HG02642 (cell line): ENCODE measurements at regions not wholly inside any gene's neighbourhood (a gene's known extent, or its start where the extent isn't known, plus 50 kb on each side); places are given as distances from the start of the nearest gene placed in this dataset.
A peak's percentile ranks its signal among the peaks of the same experiment; 100 is the strongest.
"Not testable (repeated sequence)": the region's sequence is repeated elsewhere in the genome, so short reads cannot be mapped to it uniquely, and the experiment has no call there.

Experiments
- ATAC-seq: cut with Tn5 transposase; IDR thresholded peaks from one replicate; pipeline ENCODE4 v1.9.1; 2021; ENCODE audit warnings: mild to moderate bottlenecking; ENCODE audit not compliant: unreplicated experiment, poor library complexity

- ATAC-seq: no peak
Observed at GRCh38 chr6:122859676-122860075, 70.6 kb downstream of the SMPDL3A start.

- ATAC-seq: no peak
Observed at GRCh38 chr6:122861594-122861993, 72.5 kb downstream of the SMPDL3A start.

DNA sequence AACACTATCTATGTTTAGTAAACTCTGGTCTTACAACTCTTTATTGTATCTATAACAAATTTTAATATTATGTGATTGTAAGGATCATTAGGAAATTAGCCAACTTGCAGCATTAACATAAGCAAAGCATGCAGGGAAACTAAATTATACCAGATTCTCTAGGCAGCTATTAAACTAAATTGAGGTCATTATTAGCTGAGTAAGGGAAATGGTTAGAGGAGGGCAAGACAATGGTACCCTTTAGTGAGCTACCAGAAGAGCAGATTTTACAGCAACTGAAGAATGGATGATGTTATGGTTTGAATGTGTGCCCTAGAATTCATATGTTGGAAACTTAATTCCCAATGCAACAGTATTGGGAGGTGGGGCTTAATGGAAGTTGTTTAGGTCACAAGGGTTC lies 79.1 kb downstream of the SMPDL3A start:
- no peak for ATAC-seq

DNA sequence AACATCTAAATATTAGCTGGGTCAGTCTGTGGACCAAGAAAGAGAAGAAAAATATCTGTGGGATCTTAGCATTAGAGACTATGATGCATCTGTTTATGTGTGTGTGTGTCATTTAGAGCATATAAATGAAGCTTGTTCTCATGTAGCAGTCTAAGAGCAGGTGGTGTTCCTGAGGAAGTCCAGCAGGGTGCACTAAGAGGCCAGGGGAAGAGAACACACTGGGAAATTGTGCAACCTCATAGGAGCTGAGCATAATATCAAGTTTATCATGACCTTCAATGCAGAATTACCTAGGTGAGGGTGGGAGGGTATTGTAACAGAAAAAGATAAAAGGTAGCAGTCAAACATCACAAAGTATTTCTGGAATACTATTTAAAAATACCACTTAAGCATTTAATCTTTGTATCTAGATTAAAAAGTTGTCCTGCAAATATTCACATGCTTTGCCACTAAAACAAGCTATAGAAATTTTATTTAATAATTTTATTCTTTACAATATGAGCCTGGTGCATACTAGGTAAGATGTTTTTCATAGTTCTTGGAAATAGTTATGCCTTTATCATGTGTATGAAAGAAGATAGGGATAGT lies 80.5 kb downstream of the SMPDL3A start:
- peak; percentile 89 for ATAC-seq

- ATAC-seq: no peak
Observed at GRCh38 chr6:122871079-122871478, 82.0 kb downstream of the SMPDL3A start.

GRCh38 chr6:122872311-122872710 lies 83.3 kb downstream of the SMPDL3A start:
- ATAC-seq: no peak

DNA sequence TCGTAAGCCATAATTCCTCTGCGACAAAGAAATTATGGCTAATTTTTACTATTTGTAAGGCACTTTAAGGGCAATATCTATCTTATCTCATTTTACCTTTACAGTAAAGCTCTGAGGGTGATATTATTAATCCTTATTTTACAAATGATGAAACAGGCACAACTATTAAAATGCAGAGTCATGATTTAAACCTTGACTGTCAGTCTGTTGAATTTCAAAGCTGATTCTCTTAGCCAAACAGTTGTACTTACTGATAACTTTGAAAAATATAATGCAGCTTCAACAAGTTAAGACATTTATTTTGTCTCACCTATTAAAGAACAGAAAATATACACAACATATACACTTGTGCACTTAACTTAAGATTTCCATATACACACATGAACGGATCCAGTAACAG lies 88.2 kb downstream of the SMPDL3A start:
- ATAC-seq: no peak

- no peak for ATAC-seq
Observed at GRCh38 chr6:122878796-122879195, 89.7 kb downstream of the SMPDL3A start.

DNA sequence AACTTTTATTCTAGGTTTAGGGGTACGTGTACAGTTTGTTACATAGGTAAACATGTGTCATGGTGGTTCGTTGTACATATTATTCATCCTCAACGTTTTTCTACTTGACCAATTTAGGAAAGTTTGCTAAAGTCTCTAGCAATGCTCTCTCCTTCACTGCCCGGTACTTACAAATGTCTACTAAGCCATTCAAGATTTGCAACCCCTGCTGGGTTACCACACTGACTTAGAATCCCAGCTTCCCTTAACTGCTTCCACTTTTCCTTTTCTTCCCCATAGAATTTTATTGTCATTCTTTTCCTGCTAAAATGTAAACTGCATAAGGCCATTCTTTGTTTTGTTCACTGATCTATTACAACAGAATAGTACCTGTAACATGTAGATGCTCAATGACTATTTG lies 97.4 kb downstream of the SMPDL3A start:
- no peak for ATAC-seq

DNA sequence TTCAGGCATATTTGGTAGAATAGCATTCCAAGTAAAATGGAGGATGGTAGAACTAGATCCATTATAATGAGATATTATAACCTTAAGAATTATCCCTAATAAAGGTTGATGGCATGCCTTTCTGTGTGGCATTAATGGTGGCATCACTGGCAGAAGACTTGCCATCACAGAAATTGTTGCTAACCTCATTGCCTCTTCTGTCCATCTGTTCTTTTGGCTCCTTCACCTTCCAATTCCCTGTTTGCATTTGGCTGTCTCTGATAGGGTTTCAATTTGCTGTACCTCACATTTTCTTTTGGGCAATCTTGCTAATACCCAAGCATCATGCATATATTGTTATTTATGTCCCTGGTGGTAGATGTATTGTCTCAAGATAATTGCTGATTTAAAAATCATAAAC lies 98.9 kb downstream of the SMPDL3A start:
- ATAC-seq: no peak

GRCh38 chr6:122888680-122889079 lies 99.6 kb downstream of the SMPDL3A start:
- not testable (repeated sequence) for ATAC-seq

DNA sequence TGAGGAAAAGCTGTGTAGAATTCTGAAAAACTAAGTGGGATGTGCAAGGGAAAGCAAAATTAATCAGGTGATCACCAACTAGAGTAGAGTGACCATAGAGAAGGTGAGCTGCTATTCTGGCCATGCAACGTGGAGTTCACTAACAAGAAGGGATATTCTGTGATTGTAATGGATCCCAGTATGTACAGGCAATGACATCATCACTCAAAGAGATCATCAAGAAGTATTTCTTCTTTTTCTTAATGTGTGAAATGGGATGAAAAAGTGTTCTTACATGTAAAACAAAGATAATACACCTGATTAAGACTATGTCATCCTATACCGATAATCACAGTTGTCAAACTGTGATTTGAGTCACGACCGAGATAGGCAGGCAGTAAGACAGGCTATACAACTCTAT lies 101.2 kb downstream of the SMPDL3A start:
- no peak for ATAC-seq

DNA sequence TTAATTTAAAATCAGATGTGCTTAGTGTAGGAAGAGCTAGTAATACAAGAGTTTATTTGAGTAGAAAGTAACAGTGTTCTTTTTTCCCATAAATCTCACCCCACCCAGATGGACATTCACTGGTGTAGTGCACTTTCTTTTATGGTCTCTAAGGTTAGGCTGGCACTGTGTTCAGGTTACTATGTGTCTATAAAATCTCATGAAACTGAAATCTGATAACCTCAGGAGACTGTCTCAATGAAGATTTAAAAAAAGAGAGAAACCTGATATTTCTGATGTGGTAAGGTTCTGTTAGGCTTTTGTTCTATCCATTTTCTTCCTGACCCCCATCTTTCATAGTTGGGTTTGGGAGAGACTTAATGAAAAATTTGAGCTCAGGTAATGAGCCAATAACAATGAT lies 101.2 kb upstream of the CLVS2 start:
- ATAC-seq: no peak

GRCh38 chr6:122902326-122902725 lies 93.7 kb upstream of the CLVS2 start:
- no peak for ATAC-seq

GRCh38 chr6:122903266-122903915 lies 92.6 kb upstream of the CLVS2 start:
- ATAC-seq: no peak

- ATAC-seq: no peak
Observed at GRCh38 chr6:122904166-122904565, 91.9 kb upstream of the CLVS2 start.

DNA sequence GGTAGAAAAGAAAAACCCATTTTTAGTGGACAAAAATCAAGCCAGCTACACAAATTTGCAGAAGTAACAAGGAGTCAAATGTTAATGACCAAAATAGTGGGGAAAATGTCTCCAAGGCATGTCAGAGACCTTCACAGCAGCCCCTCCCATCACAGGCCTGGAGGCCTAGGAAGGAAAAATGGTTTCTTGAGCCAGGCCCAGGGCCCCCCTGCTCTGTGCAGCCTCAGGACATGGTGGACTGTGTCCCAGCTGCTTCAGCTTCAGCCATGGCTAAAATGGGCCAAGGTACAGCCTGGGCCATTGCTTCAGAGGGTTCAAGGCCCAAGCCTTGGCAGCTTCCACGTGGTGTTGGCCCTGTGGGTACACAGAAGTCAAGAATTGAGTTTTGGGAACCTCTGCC lies 82.5 kb upstream of the CLVS2 start:
- no peak for ATAC-seq

DNA sequence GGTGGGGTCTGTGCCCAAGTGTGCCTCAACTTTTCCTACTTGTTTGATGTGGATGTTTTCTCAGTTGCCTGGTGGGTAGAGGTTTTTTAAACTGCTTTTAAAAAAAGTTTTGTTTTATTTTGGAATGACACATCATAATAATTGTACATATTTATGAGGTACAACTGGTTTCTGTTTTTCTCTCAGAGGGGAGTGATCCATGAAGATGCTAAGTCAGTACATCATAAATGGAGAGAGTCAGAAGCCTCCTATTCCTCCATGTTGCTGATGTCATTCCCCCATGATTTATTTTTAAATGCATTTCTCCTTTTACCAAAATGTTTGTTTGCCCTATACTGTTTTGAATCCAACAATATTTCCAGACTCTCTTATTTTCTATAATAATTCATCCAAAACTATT lies 77.3 kb upstream of the CLVS2 start:
- ATAC-seq: no peak

- peak; percentile 68 for ATAC-seq
Observed at GRCh38 chr6:122930252-122931180, 65.5 kb upstream of the CLVS2 start.

- ATAC-seq: no peak
Observed at GRCh38 chr6:122931916-122932315, 64.1 kb upstream of the CLVS2 start.

GRCh38 chr6:122944936-122945335 lies 51.1 kb upstream of the CLVS2 start:
- ATAC-seq: not testable (repeated sequence)
